PC-3 (cell line): ENCODE measurements at regions not wholly inside any gene's neighbourhood (a gene's known extent, or its start where the extent isn't known, plus 50 kb on each side); places are given as distances from the start of the nearest gene placed in this dataset.

Experiments
- ATAC-seq: fragments of 200-7000 bp; cut with Tn5 transposase; 2 replicates; pipeline ENCODE4 v1.9.1; 2020; ENCODE audit warnings: mild to moderate bottlenecking, moderate library complexity
- BruUV-seq: library from RNA; stranded (reverse); fragments of 400-500 nt; replicated peaks from 2 replicates; lab custom pipeline; 2021; lab: Mats Ljungman, UMichigan
- CTCF ChIA-PET: fragments of 300-600 bp; sonication (Branson Sonifier 250); formaldehyde crosslinking; loops from one replicate; lab custom pipeline; 2022; ENCODE audit warnings: antibody characterized with exemption; lab: Charles Lee
- POLR2A ChIA-PET: fragments of 300-600 bp; sonication (Branson Sonifier 250); formaldehyde crosslinking; loops from one replicate; lab custom pipeline; 2022; ENCODE audit warnings: antibody characterized with exemption; ENCODE audit not compliant: unreplicated experiment; lab: Charles Lee
- DNase-seq: peaks from one replicate; pipeline ENCODE4 v3.0.0-alpha.2; 2015
- H2AFZ ChIP-seq: fragments of 300-600 bp; sonication (generic); 2 replicates; pipeline ENCODE4 v1.6.0; 2016; ENCODE audit warnings: antibody characterized with exemption, low read length
- H3F3A ChIP-seq: fragments of 300-600 bp; sonication (generic); one replicate; pipeline ENCODE4 v1.6.0; 2017; ENCODE audit warnings: antibody characterized with exemption, low read length, control low read depth, mild to moderate bottlenecking; ENCODE audit not compliant: unreplicated experiment
- H3K27ac ChIP-seq: fragments of 300-600 bp; sonication (generic); 2 replicates; pipeline ENCODE4 v1.5.1; 2016; ENCODE audit warnings: mild to moderate bottlenecking, low read length
- H3K27me3 ChIP-seq: fragments of 300-600 bp; sonication (generic); 2 replicates; pipeline ENCODE4 v1.6.1; 2016; ENCODE audit warnings: low read length, mixed read lengths
- H3K36me3 ChIP-seq: fragments of 300-600 bp; sonication (generic); 2 replicates; pipeline ENCODE4 v1.6.1; 2016; ENCODE audit warnings: low read depth, mixed run types, low read length, mixed read lengths
- H3K4me1 ChIP-seq: fragments of 300-600 bp; sonication (generic); 2 replicates; pipeline ENCODE4 v1.5.1; 2016; ENCODE audit warnings: low read length; ENCODE audit not compliant: insufficient read depth
- H3K4me2 ChIP-seq: fragments of 300-600 bp; sonication (generic); 2 replicates; pipeline ENCODE4 v1.6.0; 2016; ENCODE audit warnings: low read length
- H3K4me3 ChIP-seq: fragments of 300-600 bp; sonication (generic); 2 replicates; pipeline ENCODE4 v1.5.1; 2016; ENCODE audit warnings: mild to moderate bottlenecking, low read length, mixed read lengths
- H3K79me2 ChIP-seq: fragments of 300-600 bp; sonication (generic); 2 replicates; pipeline ENCODE4 v1.6.1; 2017; ENCODE audit warnings: low read length, mixed read lengths
- H3K9ac ChIP-seq: fragments of 300-600 bp; sonication (generic); 2 replicates; pipeline ENCODE4 v1.6.0; 2016; ENCODE audit warnings: mild to moderate bottlenecking, low read length
- H3K9me2 ChIP-seq: fragments of 300-600 bp; sonication (generic); replicated peaks from 2 replicates; pipeline ENCODE4 v1.6.1; 2016; ENCODE audit warnings: mixed run types, low read length, mixed read lengths
- H3K9me3 ChIP-seq: fragments of 300-600 bp; sonication (generic); 2 replicates; pipeline ENCODE4 v1.6.1; 2016; ENCODE audit warnings: low read length, mixed read lengths
- H4K20me1 ChIP-seq: fragments of 300-600 bp; sonication (generic); 2 replicates; pipeline ENCODE4 v1.6.1; 2016; ENCODE audit warnings: low read length, mixed read lengths
- CTCF ChIP-seq: fragments of 300-600 bp; sonication (generic); conservative IDR thresholded peaks from 2 replicates; pipeline ENCODE4 v1.5.1; 2017; ENCODE audit warnings: antibody characterized with exemption, low read depth, mild to moderate bottlenecking, low read length
- EZH2 ChIP-seq: fragments of 300-600 bp; sonication (generic); IDR thresholded peaks from one replicate; pipeline ENCODE4 v1.6.1; 2017; ENCODE audit warnings: antibody characterized with exemption, mild to moderate bottlenecking, low read length; ENCODE audit not compliant: unreplicated experiment
- EZH2phosphoT487 ChIP-seq: fragments of 300-600 bp; sonication (generic); IDR thresholded peaks from 2 replicates; pipeline ENCODE4 v1.6.1; 2018; ENCODE audit warnings: mild to moderate bottlenecking, antibody characterized with exemption, low read length, borderline replicate concordance
- intact Hi-C: fragments of 100-400 bp; cut with micrococcal nuclease; formaldehyde crosslinking; loops from 2 replicates; pipeline ENCODE4 v1.9.0; 2023

- TF ChIP-seq EZH2phosphoT487, result no peak
- no peak for TF ChIP-seq EZH2
- no peak for TF ChIP-seq CTCF
- Histone ChIP-seq H3F3A (no peaks in the 10 kb centered on the region), H3K4me3 (no peak overlapping the region), H3K9me3 (no peaks in the 10 kb centered on the region), H3K4me1 (no peaks in the 10 kb centered on the region), H4K20me1 (no peaks in the 10 kb centered on the region), H3K9me2 (no peaks in the 10 kb centered on the region), H3K79me2 (no peaks in the 10 kb centered on the region), H3K4me2 (no peak overlapping the region), H2AFZ (no peak overlapping the region), H3K9ac (no peak overlapping the region), H3K27me3 (peaks cover 76% of the 10 kb centered on the region), H3K27ac (no peak overlapping the region), H3K36me3 (no peaks in the 10 kb centered on the region)
- CTCF ChIA-PET, result no interaction called here
- intact Hi-C loops, result no loop called here
- DNase-seq (no peak), ATAC-seq (no peak)
- POLR2A ChIA-PET, result no interaction called here
- BruUV-seq, result no TSS peak
Measured at GRCh38 chr2:133970641-133971040, 283.2 kb upstream of the MGAT5 start.

GRCh38 chr2:133972297-133972696, 281.6 kb upstream of the MGAT5 start:
- H2AFZ ChIP-seq, result no peak overlapping the region
- POLR2A ChIA-PET, result no interaction called here
- H3K79me2 ChIP-seq, result no peaks in the 10 kb centered on the region
- H3K9ac ChIP-seq, result no peak overlapping the region
- H3K4me2 ChIP-seq, result no peak overlapping the region
- CTCF ChIA-PET, result no interaction called here
- H3K9me2 ChIP-seq, result no peaks in the 10 kb centered on the region
- H3K9me3 ChIP-seq, result no peaks in the 10 kb centered on the region
- no peak overlapping the region for H3K4me3 ChIP-seq
- peaks cover 60% of the 10 kb centered on the region for H3K27me3 ChIP-seq
- BruUV-seq, result no TSS peak
- no peaks in the 10 kb centered on the region for H3F3A ChIP-seq
- no peaks in the 10 kb centered on the region for H3K4me1 ChIP-seq
- no peaks in the 10 kb centered on the region for H3K36me3 ChIP-seq
- no peak for ATAC-seq
- H4K20me1 ChIP-seq, result no peaks in the 10 kb centered on the region
- intact Hi-C loops, result no loop called here
- H3K27ac ChIP-seq, result no peak overlapping the region
- DNase-seq, result no peak
- TF ChIP-seq CTCF (no peak), EZH2 (no peak), EZH2phosphoT487 (no peak)

- no peaks in the 10 kb centered on the region for H3K4me1 ChIP-seq
- no TSS peak for BruUV-seq
- H3F3A ChIP-seq, result no peaks in the 10 kb centered on the region
- no peak overlapping the region for H2AFZ ChIP-seq
- no peak overlapping the region for H3K4me2 ChIP-seq
- ChIA-PET CTCF (no interaction called here), POLR2A (no interaction called here)
- no peaks in the 10 kb centered on the region for H4K20me1 ChIP-seq
- peaks cover 58% of the 10 kb centered on the region for H3K27me3 ChIP-seq
- H3K9ac ChIP-seq, result no peak overlapping the region
- DNase-seq, result no peak
- TF ChIP-seq EZH2 (no peak), EZH2phosphoT487 (no peak), CTCF (no peak)
- no peak overlapping the region for H3K4me3 ChIP-seq
- H3K9me3 ChIP-seq, result no peaks in the 10 kb centered on the region
- H3K36me3 ChIP-seq, result no peaks in the 10 kb centered on the region
- H3K79me2 ChIP-seq, result no peaks in the 10 kb centered on the region
- ATAC-seq, result no peak
- no peak overlapping the region for H3K27ac ChIP-seq
- intact Hi-C loops, result no loop called here
- H3K9me2 ChIP-seq, result no peaks in the 10 kb centered on the region
Measured at GRCh38 chr2:133972786-133973185, 281.1 kb upstream of the MGAT5 start.
